Mucosa of stomach (tissue), 1 donor: ENCODE measurements at regions not wholly inside any gene's neighbourhood (a gene's known extent, or its start where the extent isn't known, plus 50 kb on each side); places are given as distances from the start of the nearest gene placed in this dataset.

ENCODE experiments used
- H3K27me3 ChIP-seq: one replicate; pipeline ENCODE4 v1.7.0; 2013; ENCODE audit warnings: mild to moderate bottlenecking, low read length; ENCODE audit not compliant: control insufficient read depth, insufficient read depth
- H3K36me3 ChIP-seq: one replicate; pipeline ENCODE4 v1.7.0; 2013; ENCODE audit warnings: low read length; ENCODE audit not compliant: control insufficient read depth, insufficient read depth
- H3K4me1 ChIP-seq: one replicate; pipeline ENCODE4 v1.7.0; 2013; ENCODE audit warnings: mild to moderate bottlenecking, low read length; ENCODE audit not compliant: control insufficient read depth, insufficient read depth
- H3K4me3 ChIP-seq: one replicate; pipeline ENCODE4 v1.7.0; 2013; ENCODE audit warnings: low read length
- H3K9ac ChIP-seq: one replicate; pipeline ENCODE4 v1.7.0; 2013; ENCODE audit warnings: mild to moderate bottlenecking, low read length, moderate library complexity
- H3K9me3 ChIP-seq: one replicate; pipeline ENCODE4 v1.7.0; 2013; ENCODE audit warnings: mild to moderate bottlenecking, low read length, moderate library complexity; ENCODE audit not compliant: control insufficient read depth
- donor health status: Pancreatic carcinoma.

- Histone ChIP-seq H3K4me1 (no peaks in the 10 kb centered on the region), H3K27me3 (no peaks in the 10 kb centered on the region), H3K9me3 (no peaks in the 10 kb centered on the region), H3K36me3 (no peaks in the 10 kb centered on the region), H3K9ac (no peak overlapping the region), H3K4me3 (no peak overlapping the region)
These were observed 311.0 kb downstream of the GPAM start for GRCh38 chr10:111872591-111872990.

- Histone ChIP-seq H3K4me1 (no peaks in the 10 kb centered on the region), H3K36me3 (no peaks in the 10 kb centered on the region)
These were observed 310.5 kb downstream of the GPAM start for GRCh38 chr10:111873041-111873440.

GRCh38 chr10:111873621-111874135 is 309.9 kb downstream of the GPAM start:
- H3K4me1 ChIP-seq, result no peaks in the 10 kb centered on the region
- H3K9me3 ChIP-seq, result no peaks in the 10 kb centered on the region
- no peaks in the 10 kb centered on the region for H3K27me3 ChIP-seq
- H3K9ac ChIP-seq, result no peak overlapping the region
- H3K4me3 ChIP-seq, result no peak overlapping the region
- no peaks in the 10 kb centered on the region for H3K36me3 ChIP-seq

More at GRCh38 chr10:111873041-111873440, 310.5 kb downstream of the GPAM start:
- no peaks in the 10 kb centered on the region for H3K27me3 ChIP-seq
- H3K9me3 ChIP-seq, result no peaks in the 10 kb centered on the region
- no peak overlapping the region for H3K4me3 ChIP-seq
- no peak overlapping the region for H3K9ac ChIP-seq

GRCh38 chr10:111874576-111874975 is 309.0 kb downstream of the GPAM start:
- no peak overlapping the region for H3K9ac ChIP-seq
- no peaks in the 10 kb centered on the region for H3K9me3 ChIP-seq
- H3K27me3 ChIP-seq, result no peaks in the 10 kb centered on the region
- no peak overlapping the region for H3K4me3 ChIP-seq
- no peaks in the 10 kb centered on the region for H3K4me1 ChIP-seq
- H3K36me3 ChIP-seq, result no peaks in the 10 kb centered on the region

- Histone ChIP-seq H3K9ac (no peak overlapping the region), H3K4me1 (no peaks in the 10 kb centered on the region), H3K4me3 (no peak overlapping the region), H3K9me3 (no peaks in the 10 kb centered on the region), H3K27me3 (no peaks in the 10 kb centered on the region), H3K36me3 (no peaks in the 10 kb centered on the region)
These were observed 307.8 kb downstream of the GPAM start for GRCh38 chr10:111875725-111876124.

- Histone ChIP-seq H3K4me1 (no peaks in the 10 kb centered on the region), H3K9ac (no peak overlapping the region), H3K36me3 (no peaks in the 10 kb centered on the region), H3K9me3 (no peaks in the 10 kb centered on the region), H3K27me3 (no peaks in the 10 kb centered on the region), H3K4me3 (no peak overlapping the region)
These were observed 306.3 kb downstream of the GPAM start for GRCh38 chr10:111877258-111877657.

GRCh38 chr10:111879969-111880368 is 303.6 kb downstream of the GPAM start:
- no peaks in the 10 kb centered on the region for H3K36me3 ChIP-seq
- H3K9me3 ChIP-seq, result no peaks in the 10 kb centered on the region
- no peak overlapping the region for H3K4me3 ChIP-seq
- no peaks in the 10 kb centered on the region for H3K27me3 ChIP-seq
- no peaks in the 10 kb centered on the region for H3K4me1 ChIP-seq
- H3K9ac ChIP-seq, result no peak overlapping the region

GRCh38 chr10:111885046-111885445 is 298.5 kb downstream of the GPAM start:
- no peak overlapping the region for H3K9ac ChIP-seq
- no peaks in the 10 kb centered on the region for H3K9me3 ChIP-seq
- no peaks in the 10 kb centered on the region for H3K36me3 ChIP-seq
- H3K27me3 ChIP-seq, result no peaks in the 10 kb centered on the region
- H3K4me1 ChIP-seq, result no peaks in the 10 kb centered on the region
- H3K4me3 ChIP-seq, result no peak overlapping the region

GRCh38 chr10:111885919-111886318 is 297.6 kb downstream of the GPAM start:
- H3K9me3 ChIP-seq, result no peaks in the 10 kb centered on the region
- H3K27me3 ChIP-seq, result no peaks in the 10 kb centered on the region
- H3K9ac ChIP-seq, result no peak overlapping the region
- no peaks in the 10 kb centered on the region for H3K4me1 ChIP-seq
- no peaks in the 10 kb centered on the region for H3K36me3 ChIP-seq
- H3K4me3 ChIP-seq, result no peak overlapping the region

GRCh38 chr10:111887266-111887665 is 296.3 kb downstream of the GPAM start:
- H3K36me3 ChIP-seq, result no peaks in the 10 kb centered on the region
- no peaks in the 10 kb centered on the region for H3K9me3 ChIP-seq
- no peak overlapping the region for H3K9ac ChIP-seq
- H3K4me1 ChIP-seq, result no peaks in the 10 kb centered on the region
- H3K27me3 ChIP-seq, result no peaks in the 10 kb centered on the region
- H3K4me3 ChIP-seq, result no peak overlapping the region

GRCh38 chr10:111890046-111890445 is 293.5 kb downstream of the GPAM start:
- Histone ChIP-seq H3K4me3 (no peak overlapping the region), H3K27me3 (no peaks in the 10 kb centered on the region), H3K36me3 (no peaks in the 10 kb centered on the region), H3K4me1 (no peaks in the 10 kb centered on the region), H3K9me3 (no peaks in the 10 kb centered on the region), H3K9ac (no peak overlapping the region)

GRCh38 chr10:111916011-111916410 is 267.6 kb downstream of the GPAM start:
- Histone ChIP-seq H3K9ac (no peak overlapping the region), H3K9me3 (no peaks in the 10 kb centered on the region), H3K27me3 (no peaks in the 10 kb centered on the region), H3K36me3 (no peaks in the 10 kb centered on the region), H3K4me1 (no peaks in the 10 kb centered on the region), H3K4me3 (no peak overlapping the region)

GRCh38 chr10:111921821-111922220 is 261.7 kb downstream of the GPAM start:
- no peak overlapping the region for H3K4me3 ChIP-seq
- H3K36me3 ChIP-seq, result no peaks in the 10 kb centered on the region
- H3K9me3 ChIP-seq, result no peaks in the 10 kb centered on the region
- no peaks in the 10 kb centered on the region for H3K27me3 ChIP-seq
- no peaks in the 10 kb centered on the region for H3K4me1 ChIP-seq
- no peak overlapping the region for H3K9ac ChIP-seq
